Right atrium auricular region (tissue), 2 donors: ENCODE measurements at regions not wholly inside any gene's neighbourhood (a gene's known extent, or its start where the extent isn't known, plus 50 kb on each side); places are given as distances from the start of the nearest gene placed in this dataset.
"Not testable (repeated sequence)": the region's sequence is repeated elsewhere in the genome, so short reads cannot be mapped to it uniquely, and the experiment has no call there.

Experiments used
- DNase-seq: peaks from one replicate; pipeline ENCODE4 v3.0.0-alpha.2; 2019; ENCODE audit warnings: low spot score
- H3K27ac ChIP-seq, 2 donors: fragments of 200-600 bp; sonication (generic); 1 replicate in 1 of 2; 2 replicates in 1 of 2; pipeline ENCODE4 v1.5.1; 2016 to 2019
- H3K27me3 ChIP-seq, 2 donors: fragments of 200-600 bp; sonication (generic); one replicate each; pipeline versions ENCODE4 v1.5.1 to v1.6.0; 2017 to 2019
- H3K36me3 ChIP-seq: fragments of 200-600 bp; sonication (generic); one replicate; pipeline ENCODE4 v1.5.1; 2016
- H3K4me1 ChIP-seq, 2 donors: fragments of 200-600 bp; sonication (generic); one replicate each; pipeline versions ENCODE4 v1.5.1 to v1.6.0; 2017 to 2019
- H3K4me3 ChIP-seq, 2 donors: fragments of 200-600 bp; sonication (generic); 1 replicate in 1 of 2; 2 replicates in 1 of 2; pipeline ENCODE4 v1.5.1; 2017 to 2019; ENCODE audit warnings: mild to moderate bottlenecking in 1 of 2, moderate library complexity in 1 of 2
- H3K9me3 ChIP-seq, 2 donors: fragments of 200-600 bp; sonication (generic); one replicate each; pipeline ENCODE4 v1.5.1; 2019
- CTCF ChIP-seq, 2 donors: fragments of 200-600 bp; sonication (generic); IDR thresholded peaks; one replicate each; pipeline ENCODE4 v1.5.1; 2019; ENCODE audit warnings: antibody characterized with exemption in 2 of 2

GRCh38 chr5:63094730-63095129, 516.1 kb downstream of the LRRC70 start:
- Histone ChIP-seq H3K27ac (no peak overlapping the region), H3K4me3 (no peak overlapping the region), H3K27me3 (no peaks in the 10 kb centered on the region), H3K4me1 (no peaks in the 10 kb centered on the region), H3K36me3 (no peaks in the 10 kb centered on the region), H3K9me3 (no peaks in the 10 kb centered on the region)
- TF ChIP-seq CTCF (IDR thresholded peaks at IDR 0.05): no peak
- DNase-seq: no peak

GRCh38 chr5:63089147-63089546, 510.5 kb downstream of the LRRC70 start:
- H3K36me3 ChIP-seq: no peaks in the 10 kb centered on the region
- no peak for TF ChIP-seq CTCF (IDR thresholded peaks at IDR 0.05)

GRCh38 chr5:63085561-63085960, 506.9 kb downstream of the LRRC70 start:
- TF ChIP-seq CTCF (IDR thresholded peaks at IDR 0.05): no peak
- Histone ChIP-seq H3K4me3 (no peak overlapping the region), H3K36me3 (no peaks in the 10 kb centered on the region), H3K9me3 (no peaks in the 10 kb centered on the region), H3K4me1 (no peaks in the 10 kb centered on the region), H3K27me3 (no peaks in the 10 kb centered on the region), H3K27ac (no peak overlapping the region)
- DNase-seq: no peak

More at GRCh38 chr5:63089147-63089546, 510.5 kb downstream of the LRRC70 start:
- Histone ChIP-seq H3K9me3 (no peaks in the 10 kb centered on the region), H3K27me3 (no peaks in the 10 kb centered on the region), H3K4me3 (no peak overlapping the region), H3K27ac (no peak overlapping the region), H3K4me1 (no peaks in the 10 kb centered on the region)
- no peak for DNase-seq

GRCh38 chr5:63083689-63084088, 505.1 kb downstream of the LRRC70 start:
- H3K4me1 ChIP-seq, H3K9me3 ChIP-seq, H3K36me3 ChIP-seq, H3K27ac ChIP-seq, H3K27me3 ChIP-seq, DNase-seq, H3K4me3 ChIP-seq: not testable (repeated sequence)

GRCh38 chr5:63081402-63081801, 502.8 kb downstream of the LRRC70 start:
- Histone ChIP-seq H3K9me3 (no peaks in the 10 kb centered on the region), H3K4me1 (no peaks in the 10 kb centered on the region)

GRCh38 chr5:63070001-63070400, 491.4 kb downstream of the LRRC70 start:
- Histone ChIP-seq H3K27me3 (no peaks in the 10 kb centered on the region), H3K4me3 (no peak overlapping the region), H3K4me1 (no peaks in the 10 kb centered on the region), H3K36me3 (no peaks in the 10 kb centered on the region), H3K9me3 (no peaks in the 10 kb centered on the region), H3K27ac (no peak overlapping the region)
- no peak for DNase-seq
- no peak for TF ChIP-seq CTCF (IDR thresholded peaks at IDR 0.05)

More at GRCh38 chr5:63081402-63081801, 502.8 kb downstream of the LRRC70 start:
- H3K27ac ChIP-seq: no peak overlapping the region
- no peak for TF ChIP-seq CTCF (IDR thresholded peaks at IDR 0.05)
- DNase-seq: no peak
- no peaks in the 10 kb centered on the region for H3K27me3 ChIP-seq
- H3K36me3 ChIP-seq: no peaks in the 10 kb centered on the region
- H3K4me3 ChIP-seq: no peak overlapping the region
